Dermis blood vessel endothelial cell (primary cell): ENCODE measurements at regions not wholly inside any gene's neighbourhood (a gene's known extent, or its start where the extent isn't known, plus 50 kb on each side); places are given as distances from the start of the nearest gene placed in this dataset.

Experiments used
- DNase-seq: peaks from one replicate; pipeline ENCODE4 v3.0.0; 2010

DNA sequence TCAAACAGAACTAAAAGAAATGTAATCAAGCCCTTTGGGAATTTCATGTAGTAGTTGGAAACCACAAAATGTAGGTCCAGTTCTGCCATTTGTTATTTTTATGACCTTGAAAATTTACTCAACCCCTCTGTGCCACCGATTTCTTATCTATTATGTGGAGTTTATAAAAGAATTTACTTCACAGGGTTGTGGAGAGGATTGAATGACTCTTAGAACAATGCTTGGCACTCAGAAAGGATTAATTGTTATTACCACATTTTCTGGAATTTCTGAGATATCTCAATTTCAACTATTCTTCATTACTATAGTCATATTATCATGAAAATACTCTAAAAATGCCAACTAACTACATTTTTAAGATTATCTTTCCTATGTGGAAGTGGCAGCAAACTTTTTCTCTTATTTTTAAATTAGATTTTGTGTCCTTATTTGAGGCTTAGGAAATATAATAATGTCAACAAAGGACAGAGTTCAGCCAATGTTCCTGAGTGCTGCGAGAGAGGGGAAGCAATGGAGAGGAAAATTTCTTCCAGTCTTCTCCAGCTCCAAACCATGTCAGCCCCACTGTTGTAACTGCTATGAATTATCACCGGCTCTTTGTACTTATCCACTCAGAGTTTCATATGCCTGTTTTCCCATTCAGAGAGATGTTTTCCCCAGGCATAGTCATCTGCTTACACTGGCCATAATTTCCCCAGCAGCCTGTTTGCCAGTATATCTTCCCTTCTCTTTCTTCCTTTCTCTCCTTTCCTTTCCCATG is 525.6 kb downstream of the SPATA31D1 start:
- no peak for DNase-seq

- DNase-seq: no peak
These were observed 530.3 kb downstream of the SPATA31D1 start for GRCh38 chr9:82518868-82519267.

DNA sequence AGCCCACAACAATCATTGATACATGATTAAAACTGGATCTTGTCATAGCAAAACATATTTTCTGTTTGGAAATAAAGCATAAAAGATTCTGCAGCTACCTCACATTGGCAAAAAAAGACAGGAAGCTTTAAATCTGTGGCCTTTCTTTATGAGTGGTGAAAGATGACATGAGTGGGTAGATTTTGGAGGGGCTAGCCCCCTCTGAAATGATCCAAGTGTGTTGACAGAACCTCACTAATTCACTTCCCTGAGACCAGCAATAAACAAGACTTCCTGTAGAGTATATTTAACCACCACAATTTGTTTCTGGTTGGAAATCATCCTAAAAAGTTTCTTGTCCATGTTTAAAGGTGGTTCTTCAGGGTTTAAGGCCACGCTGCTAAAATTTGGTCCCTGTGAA is 530.8 kb downstream of the SPATA31D1 start:
- DNase-seq: no peak

- no peak for DNase-seq
These were observed 535.8 kb downstream of the SPATA31D1 start for GRCh38 chr9:82524407-82524806.

GRCh38 chr9:82526577-82526976 is 536.4 kb downstream of the RASEF start:
- no peak for DNase-seq

GRCh38 chr9:82531795-82532194 is 531.1 kb downstream of the RASEF start:
- DNase-seq: no peak

DNA sequence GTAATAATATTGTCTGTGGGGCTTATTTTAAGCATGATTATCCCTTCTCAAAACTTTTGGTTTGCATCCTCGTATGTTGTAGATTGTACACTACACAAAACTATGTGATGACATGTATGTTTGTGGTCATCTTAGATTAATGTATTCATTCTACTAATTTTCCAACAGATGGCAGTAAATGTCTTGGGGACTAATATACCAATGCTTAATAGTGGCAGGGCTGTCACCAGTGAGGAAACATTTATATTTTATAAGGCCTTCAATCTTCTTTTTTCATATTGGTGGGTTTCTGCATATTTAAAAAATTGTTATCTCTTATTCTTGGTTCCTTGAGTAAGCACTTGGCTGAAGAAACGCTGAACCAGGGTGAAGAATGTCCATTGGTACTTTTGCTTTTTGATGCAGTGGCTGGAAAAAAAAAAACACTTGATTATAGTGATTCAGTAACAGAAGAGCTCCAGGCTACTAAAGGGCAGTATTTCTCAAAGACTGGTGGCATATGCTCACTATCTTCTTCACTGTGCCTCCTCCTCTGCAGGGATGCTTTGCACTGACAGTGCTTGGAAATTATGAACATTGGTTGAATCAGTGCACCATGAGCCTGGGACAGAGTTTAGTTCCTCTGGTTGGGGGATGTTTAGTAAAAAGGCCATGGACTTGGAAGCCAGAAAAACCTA is 530.3 kb downstream of the RASEF start:
- DNase-seq: no peak

DNA sequence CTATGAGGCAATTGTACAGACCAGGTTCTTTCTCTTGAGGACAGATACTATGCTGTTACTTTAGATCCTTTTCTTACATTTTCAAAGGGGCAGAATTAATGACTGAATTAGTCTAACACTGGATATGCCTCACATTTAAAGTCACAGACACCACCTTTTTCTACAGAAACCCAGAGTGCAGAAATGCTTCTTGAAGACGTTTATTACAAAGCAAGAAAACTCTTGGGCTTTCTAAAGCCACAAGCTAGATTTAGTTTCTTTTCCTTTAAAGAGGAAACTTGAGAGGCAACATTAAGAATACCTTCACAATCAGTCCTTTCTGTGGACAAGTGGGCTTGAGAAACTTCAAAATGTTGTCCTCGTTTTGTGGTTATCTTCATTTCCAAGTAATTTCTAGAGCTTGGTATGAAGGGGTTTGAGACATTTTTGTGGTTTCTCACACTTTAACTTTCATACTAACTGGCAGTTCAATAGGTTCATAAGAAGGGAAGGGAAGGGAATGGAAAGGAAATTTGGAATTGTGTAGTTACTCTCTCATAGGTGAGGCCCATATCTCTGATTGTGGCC is 527.4 kb downstream of the RASEF start:
- DNase-seq: no peak

DNA sequence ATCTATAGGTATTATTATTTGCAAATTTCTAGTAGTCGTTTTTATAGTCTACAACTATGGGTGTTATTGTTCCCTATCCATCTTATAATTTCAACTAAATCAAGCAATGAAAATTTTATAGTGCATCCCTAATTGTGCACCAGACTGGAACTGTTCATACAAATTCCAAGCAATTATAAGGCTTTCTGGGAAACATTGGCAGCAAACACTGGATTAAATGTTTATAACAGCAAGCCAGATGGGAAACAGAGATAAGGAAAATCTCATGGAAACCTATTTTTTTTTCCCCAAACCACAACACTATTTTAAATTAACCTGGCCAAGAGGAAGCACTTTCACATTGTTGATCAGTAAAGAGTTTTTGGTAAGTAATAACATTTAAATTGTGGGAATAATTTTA is 524.3 kb downstream of the RASEF start:
- no peak for DNase-seq

GRCh38 chr9:82539146-82539545 is 523.8 kb downstream of the RASEF start:
- DNase-seq: no peak

DNA sequence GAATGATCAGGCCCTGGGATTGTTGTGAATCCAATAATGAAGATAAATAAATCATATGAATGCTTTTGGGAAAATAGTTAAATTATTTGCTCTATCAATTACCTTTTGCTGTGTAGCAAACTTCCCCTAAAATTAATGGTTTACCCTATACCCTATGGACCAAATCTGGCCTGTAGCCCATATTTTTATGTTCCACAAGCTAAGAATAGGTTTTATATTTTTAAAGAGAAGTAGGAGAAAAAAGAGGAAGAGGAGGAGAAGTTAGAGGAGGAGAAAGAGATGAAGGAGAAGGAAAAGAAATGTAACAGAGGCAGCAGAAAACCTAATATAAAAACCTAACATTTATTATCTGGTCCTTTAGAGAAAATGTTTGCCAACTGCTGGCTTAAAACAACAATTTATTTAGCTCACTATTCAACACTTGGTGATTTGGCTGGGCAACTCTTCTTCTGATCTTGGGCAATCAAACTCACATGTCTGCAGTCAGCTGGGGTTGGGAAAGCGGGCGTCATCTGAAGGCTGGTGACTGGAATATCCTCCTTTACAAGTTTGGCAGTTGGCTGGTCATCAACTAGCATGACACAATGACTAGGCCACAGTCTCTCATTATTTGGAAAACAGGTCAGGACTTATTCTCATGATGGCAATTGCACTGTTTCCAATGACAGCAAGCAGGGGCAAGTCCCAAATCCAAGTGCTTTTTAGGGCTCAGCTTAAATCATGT is 522.9 kb downstream of the RASEF start:
- no peak for DNase-seq

GRCh38 chr9:82543726-82544125 is 519.2 kb downstream of the RASEF start:
- DNase-seq: no peak

- no peak for DNase-seq
These were observed 516.8 kb downstream of the RASEF start for GRCh38 chr9:82546136-82546535.

GRCh38 chr9:82547995-82548394 is 514.9 kb downstream of the RASEF start:
- DNase-seq: no peak

- DNase-seq: no peak
These were observed 513.6 kb downstream of the RASEF start for GRCh38 chr9:82549174-82549821.

GRCh38 chr9:82552784-82553183 is 510.2 kb downstream of the RASEF start:
- DNase-seq: no peak

GRCh38 chr9:82553654-82554366 is 509.1 kb downstream of the RASEF start:
- no peak for DNase-seq

- no peak for DNase-seq
These were observed 508.6 kb downstream of the RASEF start for GRCh38 chr9:82554381-82554780.

GRCh38 chr9:82555031-82555430 is 507.9 kb downstream of the RASEF start:
- DNase-seq: no peak

GRCh38 chr9:82555431-82556051 is 507.4 kb downstream of the RASEF start:
- no peak for DNase-seq

DNA sequence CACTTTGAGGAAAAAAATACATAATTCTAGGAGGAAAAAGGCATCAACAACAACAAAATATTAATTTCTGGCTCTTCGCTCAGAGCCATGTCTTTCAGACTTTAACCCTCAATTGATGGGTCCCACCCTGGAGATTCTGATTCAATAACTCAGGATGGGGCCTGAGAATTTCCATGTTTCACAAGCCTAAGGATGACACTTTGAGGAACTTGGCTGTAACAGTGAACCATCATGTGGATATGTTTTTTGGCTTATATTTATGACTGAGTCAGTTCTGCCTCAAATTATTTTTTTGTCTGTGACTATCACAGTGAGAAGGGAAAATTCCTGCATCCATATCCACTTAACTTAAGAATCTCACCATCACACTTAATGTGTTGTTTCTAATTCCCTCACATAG is 504.6 kb downstream of the RASEF start:
- DNase-seq: no peak
